ENCODE measurements at regions not wholly inside any gene's neighbourhood (a gene's known extent, or its start where the extent isn't known, plus 50 kb on each side); places are given as distances from the start of the nearest gene placed in this dataset.

DNA sequence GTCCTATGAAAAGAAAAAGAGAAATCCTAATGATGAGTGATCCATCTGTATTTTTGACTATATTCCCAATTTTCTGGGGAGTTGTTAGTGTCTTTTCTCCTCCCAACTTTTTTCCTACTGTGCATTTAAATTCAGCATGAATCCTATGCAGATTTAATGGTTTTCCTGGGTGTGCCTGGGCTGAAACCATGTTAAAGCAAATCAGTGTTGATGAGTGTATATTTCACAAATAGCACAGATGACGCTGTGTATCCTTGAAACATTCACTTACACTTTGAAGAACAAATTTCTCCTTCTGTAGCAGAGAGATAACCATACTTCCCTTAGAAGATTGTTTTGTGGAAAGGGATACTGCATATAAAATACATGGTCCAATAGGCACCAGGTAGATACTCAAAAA is 114.3 kb downstream of the TRIB2 start:
- DNase-seq = no peak

GRCh38 chr2:12834239-12834638 is 117.5 kb downstream of the TRIB2 start:
- DNase-seq = no peak

DNA sequence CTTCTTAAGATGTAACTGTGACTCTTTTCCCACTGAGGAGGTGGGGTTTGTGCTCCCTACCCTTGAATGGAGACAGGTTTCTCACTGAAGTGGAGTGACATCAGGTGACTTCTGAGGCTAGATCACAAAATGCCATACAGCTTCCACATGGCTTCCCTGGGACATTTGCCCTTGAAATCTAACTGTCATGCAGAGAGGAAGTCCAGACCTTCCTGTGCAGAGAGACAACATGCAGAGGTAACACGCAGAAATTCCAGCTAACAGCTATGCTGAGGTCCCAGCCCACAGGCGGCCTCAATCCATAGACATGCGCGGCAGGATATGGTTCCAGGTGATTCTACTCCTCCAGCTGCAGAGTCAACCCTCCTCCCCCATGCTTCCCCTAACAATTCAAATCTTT is 119.0 kb downstream of the TRIB2 start:
- no peak for DNase-seq

GRCh38 chr2:12839339-12839738 is 122.6 kb downstream of the TRIB2 start:
- DNase-seq = no peak

GRCh38 chr2:12841021-12841420 is 124.3 kb downstream of the TRIB2 start:
- no peak for DNase-seq

GRCh38 chr2:12842917-12843316 is 126.2 kb downstream of the TRIB2 start:
- DNase-seq = no peak

DNA sequence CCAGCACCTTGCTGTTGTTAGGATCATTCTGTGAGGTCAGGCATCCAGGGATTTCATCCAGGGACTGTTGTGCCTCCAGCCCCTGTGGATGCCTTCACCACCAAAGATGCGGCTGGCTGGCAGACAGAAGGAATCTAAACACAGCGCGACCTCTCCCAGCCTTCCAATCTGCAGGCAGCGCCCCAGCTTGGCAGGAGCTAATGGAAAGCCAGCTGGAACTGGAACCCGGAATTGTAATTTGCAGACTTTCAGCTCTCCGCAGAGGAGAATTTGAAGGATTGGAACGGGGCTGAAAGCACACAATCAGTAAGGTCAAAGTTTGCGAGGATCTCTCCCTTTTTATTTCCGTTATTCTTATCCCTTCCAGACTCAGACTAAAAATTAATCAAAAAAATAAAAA is 127.8 kb downstream of the TRIB2 start:
- DNase-seq = no peak

- DNase-seq = no peak
Measured at GRCh38 chr2:12847694-12848575, 131.2 kb downstream of the TRIB2 start.

DNA sequence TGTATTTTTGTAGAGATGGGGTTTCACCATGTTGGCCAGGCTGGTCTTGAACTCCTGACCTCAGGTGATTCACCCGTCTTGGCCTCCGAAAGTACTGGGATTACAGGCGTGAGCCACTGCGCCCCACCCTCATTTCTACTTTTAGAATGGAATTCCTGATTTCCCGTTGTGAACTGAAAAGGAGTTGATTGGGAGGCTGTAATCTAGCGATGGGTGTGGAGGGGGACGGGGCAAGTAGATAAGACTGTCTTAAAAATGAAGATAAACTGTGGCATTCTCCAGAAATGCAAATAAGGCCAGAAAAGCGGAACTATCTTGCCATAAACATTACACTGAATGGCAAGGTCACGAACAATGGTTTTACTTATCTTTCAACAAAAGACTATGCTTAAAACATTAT is 135.4 kb downstream of the TRIB2 start:
- DNase-seq = no peak

GRCh38 chr2:12854001-12854530 is 137.3 kb downstream of the TRIB2 start:
- no peak for DNase-seq

- DNase-seq = no peak
Measured at GRCh38 chr2:12855508-12855907, 138.8 kb downstream of the TRIB2 start.

GRCh38 chr2:12856934-12857601 is 140.3 kb downstream of the TRIB2 start:
- peak; percentile 18 for DNase-seq

DNA sequence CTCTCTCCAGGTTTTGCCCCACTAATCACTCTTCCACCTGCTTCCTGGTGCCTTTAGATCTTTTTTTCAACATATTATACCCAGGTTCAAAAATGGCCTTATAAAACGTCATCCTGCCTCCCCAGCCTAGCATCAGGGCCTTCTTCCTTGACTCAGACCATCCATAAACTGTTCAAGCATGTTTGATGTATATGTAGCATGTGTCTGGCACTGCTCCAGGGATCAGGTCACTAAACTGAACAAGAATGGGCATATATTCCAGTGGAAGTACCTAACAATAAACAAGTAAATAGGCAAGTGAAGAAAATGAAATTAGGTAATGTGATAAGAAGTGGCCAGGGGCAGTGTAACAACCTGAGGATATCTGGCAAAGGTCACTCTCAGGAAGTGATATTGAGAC is 141.2 kb downstream of the TRIB2 start:
- no peak for DNase-seq

- no peak for DNase-seq
Measured at GRCh38 chr2:12858786-12859185, 142.1 kb downstream of the TRIB2 start.

GRCh38 chr2:12861344-12861930 is 144.7 kb downstream of the TRIB2 start:
- DNase-seq = peak; percentile 54

DNA sequence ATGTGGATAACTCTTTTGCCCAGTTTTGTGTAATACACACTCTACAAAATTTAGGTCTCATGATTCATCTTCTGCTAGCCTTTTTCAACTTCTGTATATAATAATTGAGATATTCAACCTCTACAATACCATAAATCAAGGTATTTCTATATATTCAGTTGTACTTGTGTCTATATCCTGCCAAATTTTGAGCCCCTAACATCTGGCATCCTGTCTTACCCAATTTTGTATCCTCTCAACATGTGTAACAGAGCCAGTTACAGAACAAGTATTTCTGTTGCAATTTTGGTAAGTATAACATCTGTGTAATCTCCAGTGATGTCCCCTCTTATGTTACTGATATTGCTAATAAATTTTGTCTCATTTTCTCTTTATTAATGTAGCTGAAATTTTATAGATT is 145.8 kb downstream of the TRIB2 start:
- DNase-seq = no peak

GRCh38 chr2:12863937-12864336 is 147.2 kb downstream of the TRIB2 start:
- no peak for DNase-seq

DNA sequence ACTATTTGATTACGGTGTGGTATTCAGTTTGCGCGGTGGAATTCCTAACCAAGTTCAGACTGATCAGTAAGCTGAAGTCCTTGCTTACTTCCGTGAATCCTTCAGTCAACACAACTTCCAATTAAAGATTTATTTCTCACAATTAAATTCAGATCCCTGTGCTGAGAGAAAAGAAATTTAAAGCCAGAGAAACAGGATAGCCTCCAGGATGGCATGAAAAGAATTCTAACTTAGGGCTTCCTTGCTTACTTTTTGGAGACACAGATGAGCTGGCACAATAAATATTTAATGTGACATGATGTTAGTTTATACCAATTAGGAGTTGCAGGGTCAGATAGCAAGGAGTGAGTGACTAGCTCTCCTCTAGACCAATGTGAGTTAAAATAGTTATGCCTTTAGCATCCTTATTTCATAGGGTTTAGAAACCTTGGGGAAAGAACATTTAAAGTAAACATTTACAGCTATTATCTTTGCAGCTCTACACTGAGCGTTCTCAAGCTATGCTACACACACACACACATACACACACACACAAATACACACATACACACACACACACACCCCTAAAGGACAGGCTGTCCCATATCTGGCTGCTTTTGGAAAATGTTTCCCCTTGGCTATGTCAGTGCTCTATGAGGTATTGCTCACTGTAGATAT is 151.0 kb downstream of the TRIB2 start:
- no peak for DNase-seq

DNA sequence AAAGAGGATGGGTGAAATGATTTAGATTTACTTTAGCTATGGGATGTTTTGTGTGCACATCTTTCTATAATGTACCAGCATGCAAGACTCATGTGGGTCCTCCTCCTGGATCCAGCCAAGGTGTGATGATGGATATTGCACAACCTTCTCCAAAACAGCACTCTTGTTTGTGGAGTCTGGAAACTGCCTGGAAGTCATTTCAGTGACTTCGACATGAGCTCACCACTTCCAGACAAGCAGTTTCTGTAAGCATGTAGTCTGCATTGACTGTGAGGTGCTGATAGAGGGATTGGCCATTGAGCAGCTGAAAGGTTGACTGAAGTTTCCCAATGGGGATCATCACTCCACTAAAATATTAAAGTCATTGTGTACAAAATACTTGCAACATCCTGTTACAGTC is 154.0 kb downstream of the TRIB2 start:
- no peak for DNase-seq

DNA sequence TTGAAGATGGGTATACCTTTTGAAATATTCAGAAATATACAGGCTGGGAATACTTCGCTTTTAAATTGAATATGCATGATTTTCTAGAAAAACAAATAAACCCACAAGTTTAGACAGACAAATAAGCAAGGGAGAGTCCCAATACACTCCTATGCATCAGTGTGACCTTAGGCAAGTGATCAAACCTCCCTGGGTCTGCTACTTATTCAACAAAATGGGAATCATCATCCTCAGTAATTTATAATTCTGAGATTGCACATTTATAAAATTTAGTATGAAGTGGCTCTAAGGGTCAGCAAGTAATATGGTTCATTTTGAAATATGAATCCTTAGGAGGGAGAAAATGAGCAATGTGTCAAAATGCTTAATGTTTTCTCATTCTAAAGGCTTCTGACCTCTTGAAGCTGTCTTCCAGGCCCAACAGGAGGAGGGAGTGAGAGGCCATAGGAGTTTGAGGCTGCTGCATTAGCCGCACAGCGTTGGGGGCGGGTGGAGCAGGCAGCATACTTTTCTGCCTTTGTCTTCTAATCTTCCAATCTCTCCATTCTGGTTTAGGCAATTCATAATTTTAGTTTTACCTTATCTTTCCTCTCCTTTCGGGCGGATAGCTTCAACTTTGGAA is 155.1 kb downstream of the TRIB2 start:
- DNase-seq = no peak

DNA sequence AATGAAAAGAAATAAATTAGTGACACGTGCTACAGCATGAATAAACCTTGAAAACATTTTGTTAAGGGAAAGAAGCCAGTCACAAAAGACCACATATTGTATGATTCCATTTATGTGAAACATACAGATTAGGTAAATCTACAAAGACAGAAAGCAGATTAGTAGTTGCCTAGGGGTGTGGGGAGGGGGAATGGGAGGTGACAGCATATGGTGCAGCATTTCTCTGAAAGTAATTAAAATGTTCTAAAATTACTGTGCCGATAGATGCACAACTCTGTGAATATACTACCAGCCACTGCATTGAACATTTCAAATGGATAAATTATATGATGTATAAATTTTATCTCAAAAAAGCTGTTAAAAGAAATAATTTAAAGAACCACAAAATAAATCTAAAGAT is 161.0 kb downstream of the TRIB2 start:
- no peak for DNase-seq

GRCh38 chr2:12879649-12880048 is 162.9 kb downstream of the TRIB2 start:
- DNase-seq = no peak

DNA sequence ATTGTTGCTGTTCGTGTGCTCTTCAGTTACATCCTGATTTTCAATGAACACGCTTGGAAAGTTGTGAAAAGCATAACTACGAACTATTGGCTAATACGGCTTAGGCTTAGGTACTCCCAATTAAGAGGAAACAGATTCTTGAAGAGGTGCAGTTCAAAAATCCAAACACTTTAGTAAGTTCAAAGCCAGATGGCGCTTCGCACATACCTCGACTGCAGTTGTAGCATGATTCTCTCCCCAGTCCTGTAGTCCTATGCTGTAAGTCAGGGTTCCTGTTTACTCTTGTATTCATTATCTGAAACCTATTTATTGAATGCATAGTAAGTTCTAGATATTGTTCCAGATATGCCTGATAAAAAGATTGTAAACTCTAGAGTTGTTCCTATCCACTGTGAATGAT is 165.2 kb downstream of the TRIB2 start:
- DNase-seq = no peak

Data from suppressor macrophage treated with lipopolysaccharide for 4 hours (primary cell).